Tibial nerve (tissue), 4 donors: ENCODE measurements at regions not wholly inside any gene's neighbourhood (a gene's known extent, or its start where the extent isn't known, plus 50 kb on each side); places are given as distances from the start of the nearest gene placed in this dataset.

ENCODE experiments used
- DNase-seq, 2 donors: peaks; one replicate each; pipeline ENCODE4 v3.0.0-alpha.2; 2019; ENCODE audit warnings: low spot score in 2 of 2
- H3K27ac ChIP-seq, 4 donors: fragments of 200-600 bp; sonication (generic) in 3 of 4; one replicate each; pipeline ENCODE4 v1.5.1; 2017 to 2019; ENCODE audit warnings: mild to moderate bottlenecking in 1 of 4
- H3K27me3 ChIP-seq, 2 donors: fragments of 200-600 bp; sonication (generic) in 1 of 2; one replicate each; pipeline versions ENCODE4 v1.5.1 to v1.6.0; 2017 to 2019
- H3K36me3 ChIP-seq, 3 donors: fragments of 200-600 bp; sonication (generic); one replicate each; pipeline ENCODE4 v1.5.1; 2018 to 2019
- H3K4me1 ChIP-seq, 4 donors: fragments of 200-600 bp; sonication (generic) in 3 of 4; one replicate each; pipeline ENCODE4 v1.5.1; 2017 to 2019
- H3K4me3 ChIP-seq, 4 donors: fragments of 200-600 bp; sonication (generic) in 3 of 4; one replicate each; pipeline ENCODE4 v1.5.1; 2017 to 2019; ENCODE audit warnings: mild to moderate bottlenecking in 1 of 4, moderate library complexity in 1 of 4
- H3K9me3 ChIP-seq, 4 donors: fragments of 200-600 bp; sonication (generic) in 3 of 4; one replicate each; pipeline ENCODE4 v1.5.1; 2017 to 2019
- EP300 ChIP-seq, 2 donors: sonication (generic); formaldehyde crosslinking; IDR thresholded peaks; one replicate each; pipeline ENCODE4 v1.6.1; 2017; ENCODE audit warnings: antibody characterized with exemption in 2 of 2, mild to moderate bottlenecking in 1 of 2
- POLR2A ChIP-seq, 2 donors: fragments of 450-650 bp; IDR thresholded peaks; one replicate each; pipeline ENCODE4 v1.6.1; 2017; ENCODE audit warnings: antibody characterized with exemption in 2 of 2, mild to moderate bottlenecking in 2 of 2, moderate library complexity in 2 of 2
- WGBS, 2 donors: methylation state at CpG; one replicate each; pipeline ENCODE4 v1.1.5; 2018; 5-methylcytosine and 5-hydroxymethylcytosine counted together
- TF ChIP-seq, protein P1 (sequence below), 5 experiments: fragments of 200-600 bp in 3 of 5; fragments of 450-650 bp in 2 of 5; sonication (generic) in 3 of 5; IDR thresholded peaks; one replicate each; pipeline ENCODE4 v1.5.1; 2016 to 2019; ENCODE audit warnings: antibody characterized with exemption in 5 of 5, mild to moderate bottlenecking in 3 of 5, moderate library complexity in 2 of 5

DNA sequence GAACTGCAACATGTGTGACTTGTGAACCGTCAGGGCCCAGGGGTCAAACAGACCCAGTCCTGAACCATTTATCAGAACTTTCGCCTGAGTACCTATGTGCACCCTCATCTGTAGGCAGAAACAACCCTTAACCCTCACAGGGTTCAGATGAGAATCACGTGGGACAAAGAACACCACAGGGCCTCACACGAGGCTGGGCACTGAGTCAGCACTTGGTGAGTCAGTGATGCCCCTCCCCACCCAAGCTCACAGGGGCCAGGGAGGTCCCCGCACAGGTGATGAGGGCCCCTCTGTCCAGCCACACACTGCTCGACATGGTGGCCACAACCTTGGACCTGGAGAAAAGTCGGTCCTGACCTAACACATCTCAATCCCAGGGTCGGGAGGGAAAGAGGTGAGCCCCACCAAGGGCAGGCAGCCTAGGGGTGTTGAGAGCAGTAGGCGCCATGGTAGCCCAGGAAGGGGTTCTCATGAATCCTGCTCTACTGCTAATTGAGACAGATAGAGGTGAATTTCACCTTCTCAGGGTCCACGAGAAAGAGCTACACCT, 176.4 kb downstream of the SHANK2 start:
- 67 to 78% methylated on average over 10 of the region's 10 CpGs for WGBS, 2 donors
- TF ChIP-seq EP300 (IDR thresholded peaks at IDR 0.05) (no peak), POLR2A (IDR thresholded peaks at IDR 0.05) (no peak)
- TF ChIP-seq, protein P1, sequence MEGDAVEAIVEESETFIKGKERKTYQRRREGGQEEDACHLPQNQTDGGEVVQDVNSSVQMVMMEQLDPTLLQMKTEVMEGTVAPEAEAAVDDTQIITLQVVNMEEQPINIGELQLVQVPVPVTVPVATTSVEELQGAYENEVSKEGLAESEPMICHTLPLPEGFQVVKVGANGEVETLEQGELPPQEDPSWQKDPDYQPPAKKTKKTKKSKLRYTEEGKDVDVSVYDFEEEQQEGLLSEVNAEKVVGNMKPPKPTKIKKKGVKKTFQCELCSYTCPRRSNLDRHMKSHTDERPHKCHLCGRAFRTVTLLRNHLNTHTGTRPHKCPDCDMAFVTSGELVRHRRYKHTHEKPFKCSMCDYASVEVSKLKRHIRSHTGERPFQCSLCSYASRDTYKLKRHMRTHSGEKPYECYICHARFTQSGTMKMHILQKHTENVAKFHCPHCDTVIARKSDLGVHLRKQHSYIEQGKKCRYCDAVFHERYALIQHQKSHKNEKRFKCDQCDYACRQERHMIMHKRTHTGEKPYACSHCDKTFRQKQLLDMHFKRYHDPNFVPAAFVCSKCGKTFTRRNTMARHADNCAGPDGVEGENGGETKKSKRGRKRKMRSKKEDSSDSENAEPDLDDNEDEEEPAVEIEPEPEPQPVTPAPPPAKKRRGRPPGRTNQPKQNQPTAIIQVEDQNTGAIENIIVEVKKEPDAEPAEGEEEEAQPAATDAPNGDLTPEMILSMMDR (IDR thresholded peaks at IDR 0.05) = no peak
- no peaks in the 10 kb centered on the region for H3K4me1 ChIP-seq

DNA sequence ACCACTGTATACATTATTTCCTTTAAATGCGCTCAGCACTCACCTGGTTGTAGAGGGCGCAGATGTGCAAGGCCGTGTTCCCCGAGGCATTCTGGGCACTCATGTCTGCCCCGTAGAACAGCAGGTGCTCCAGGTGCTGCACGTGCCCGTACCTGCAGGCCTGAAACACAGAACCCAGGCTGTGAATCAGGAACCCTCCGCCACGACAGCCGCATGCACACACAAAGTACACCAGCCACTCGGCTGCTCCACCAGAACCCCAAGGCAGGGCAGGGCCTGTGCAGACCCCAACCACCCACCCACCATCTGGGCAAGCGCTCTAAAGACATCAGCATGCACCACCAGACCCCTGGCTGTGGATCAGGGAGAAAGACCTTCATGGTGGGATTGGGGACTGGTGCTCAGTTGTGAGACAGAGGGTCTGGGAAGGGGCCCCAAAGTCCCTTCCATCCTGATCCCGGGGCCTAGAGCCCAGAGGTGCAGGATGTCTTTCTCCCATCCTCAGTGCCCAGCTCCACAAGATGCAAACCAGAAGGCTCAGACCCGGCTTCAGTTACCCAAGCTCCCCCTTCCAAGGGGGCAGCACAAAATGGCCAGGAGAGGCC, 177.2 kb downstream of the SHANK2 start:
- no peaks in the 10 kb centered on the region for H3K36me3 ChIP-seq
- 91 to 96% methylated on average over 9 to 12 of the region's 14 CpGs for WGBS, 2 donors
- no peak overlapping the region for H3K4me3 ChIP-seq
- no peak overlapping the region for H3K27ac ChIP-seq
- H3K27me3 ChIP-seq = no peaks in the 10 kb centered on the region
- H3K4me1 ChIP-seq = no peaks in the 10 kb centered on the region
- H3K9me3 ChIP-seq = peaks cover 0 to 13% (median 0%) of the 10 kb centered on the region in 4 donors
- DNase-seq = no peak
- TF ChIP-seq, protein P1 (IDR thresholded peaks at IDR 0.05) = no peak
- no peak for TF ChIP-seq EP300 (IDR thresholded peaks at IDR 0.05)

More for the DNA sequence above, 176.4 kb downstream of the SHANK2 start:
- H3K27me3 ChIP-seq = no peaks in the 10 kb centered on the region
- no peak for DNase-seq
- H3K4me3 ChIP-seq = no peak overlapping the region
- peaks cover 0 to 13% (median 0%) of the 10 kb centered on the region in 4 donors for H3K9me3 ChIP-seq
- H3K27ac ChIP-seq = no peak overlapping the region
- H3K36me3 ChIP-seq = no peaks in the 10 kb centered on the region

DNA sequence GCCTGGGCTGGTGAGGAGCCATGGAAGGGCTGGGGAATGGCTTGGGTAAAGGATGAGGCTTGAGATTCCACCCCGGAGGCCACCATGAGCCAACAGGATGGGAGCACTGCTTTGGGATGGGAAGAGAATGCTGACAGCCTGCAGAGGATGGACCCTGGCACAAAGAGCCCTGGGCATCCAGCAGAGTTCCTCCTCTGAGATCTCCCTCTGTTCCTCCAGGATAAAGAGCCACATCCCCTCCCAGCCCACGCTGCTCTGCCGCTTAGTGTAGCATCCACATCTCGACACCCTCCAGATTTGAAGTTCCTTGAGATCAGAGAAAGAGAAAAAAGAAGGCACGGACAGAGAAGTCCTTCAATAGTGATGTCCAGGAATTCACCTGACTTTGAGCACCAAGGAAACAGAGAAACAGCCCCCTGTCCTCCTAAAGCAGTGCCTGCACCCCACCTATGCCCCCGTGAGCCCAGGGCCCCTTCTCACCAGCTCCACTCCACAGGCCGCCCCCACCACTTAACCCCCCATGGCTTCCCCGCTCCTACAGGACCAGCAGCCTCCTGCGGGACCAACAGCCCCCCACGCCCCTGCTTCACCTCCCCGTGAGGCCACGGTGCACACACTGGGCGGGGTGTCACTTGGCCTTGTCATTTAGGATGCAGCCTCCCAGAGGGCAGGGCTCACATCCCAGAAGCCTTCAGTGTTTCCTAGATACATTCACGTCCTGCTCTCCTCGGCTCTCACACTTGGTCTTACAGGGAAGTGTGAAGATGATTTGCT, 180.5 kb downstream of the SHANK2 start:
- DNase-seq = no peak
- no peaks in the 10 kb centered on the region for H3K27me3 ChIP-seq
- no peaks in the 10 kb centered on the region for H3K4me1 ChIP-seq
- no peaks in the 10 kb centered on the region for H3K9me3 ChIP-seq
- no peak overlapping the region for H3K4me3 ChIP-seq
- no peaks in the 10 kb centered on the region for H3K36me3 ChIP-seq
- WGBS, 2 donors = 82 to 88% methylated on average over 15 of the region's 15 CpGs
- no peak overlapping the region for H3K27ac ChIP-seq
- no peak for TF ChIP-seq EP300 (IDR thresholded peaks at IDR 0.05)
- no peak for TF ChIP-seq POLR2A (IDR thresholded peaks at IDR 0.05)
- TF ChIP-seq, protein P1 (IDR thresholded peaks at IDR 0.05) = no peak

DNA sequence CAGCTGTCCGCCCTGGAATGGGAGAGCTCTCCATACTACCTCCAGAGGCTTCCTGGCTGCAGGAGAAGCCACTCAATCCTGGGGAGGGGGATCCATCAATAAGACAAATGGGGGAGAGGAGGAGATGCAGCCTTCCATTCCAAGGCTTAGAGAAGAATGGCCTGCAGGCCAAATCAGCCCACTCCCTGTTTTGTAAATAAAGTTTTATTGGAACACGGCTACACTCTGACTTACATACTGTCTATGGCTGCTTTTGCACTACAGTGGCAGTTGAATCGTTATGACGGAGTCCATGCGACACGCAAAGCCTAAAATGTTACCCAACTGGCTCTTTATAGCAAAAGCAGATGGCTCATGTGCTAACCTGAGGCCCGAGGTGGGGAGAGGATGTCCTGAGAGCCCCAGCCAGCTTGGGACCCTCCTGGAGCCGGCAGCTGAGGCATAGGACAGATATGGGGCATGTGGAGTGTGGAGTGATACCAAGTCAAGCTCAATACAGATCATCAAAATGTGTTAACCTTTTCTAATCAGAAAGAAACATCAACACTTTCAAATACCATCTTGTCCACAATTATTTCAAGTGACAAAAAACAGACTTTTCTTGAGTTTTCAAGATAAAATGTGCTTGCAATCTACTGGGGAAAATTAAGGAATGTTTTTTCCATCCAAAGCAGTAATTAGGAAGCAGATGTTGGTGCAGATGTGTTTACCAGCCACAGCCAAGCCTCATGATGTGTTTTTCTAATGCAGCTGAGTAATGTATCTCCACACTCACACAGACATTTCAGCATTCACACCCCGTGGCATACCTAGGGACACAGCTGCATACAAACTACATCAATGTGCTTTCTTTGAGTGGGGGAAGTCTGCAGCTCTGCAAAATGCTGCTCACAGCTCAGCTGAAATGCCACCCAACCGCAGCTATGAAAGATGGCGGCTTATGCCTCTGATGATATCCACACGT, 181.6 kb downstream of the SHANK2 start:
- H3K9me3 ChIP-seq = no peaks in the 10 kb centered on the region
- no peak for DNase-seq
- no peak overlapping the region for H3K4me3 ChIP-seq
- no peaks in the 10 kb centered on the region for H3K27me3 ChIP-seq
- H3K27ac ChIP-seq = no peak overlapping the region
- TF ChIP-seq, protein P1 (IDR thresholded peaks at IDR 0.05) = no peak
- TF ChIP-seq POLR2A (IDR thresholded peaks at IDR 0.05) (no peak), EP300 (IDR thresholded peaks at IDR 0.05) (no peak)
- WGBS, 2 donors = 65 to 68% methylated on average over 12 of the region's 12 CpGs
- H3K36me3 ChIP-seq = no peaks in the 10 kb centered on the region
- no peaks in the 10 kb centered on the region for H3K4me1 ChIP-seq
